ENCODE measurements at regions not wholly inside any gene's neighbourhood (a gene's known extent, or its start where the extent isn't known, plus 50 kb on each side); places are given as distances from the start of the nearest gene placed in this dataset.
"Not testable (repeated sequence)": the region's sequence is repeated elsewhere in the genome, so short reads cannot be mapped to it uniquely, and the experiment has no call there.

GRCh38 chr6:62889240-62889639, 322.0 kb upstream of the FKBP1C start:
- DNase-seq = no peak

GRCh38 chr6:62891065-62891647, 320.1 kb upstream of the FKBP1C start:
- DNase-seq = no peak

GRCh38 chr6:62894114-62894513, 317.2 kb upstream of the FKBP1C start:
- DNase-seq = no peak

- no peak for DNase-seq
Measured at GRCh38 chr6:62903266-62903665, 308.0 kb upstream of the FKBP1C start.

GRCh38 chr6:62904687-62905086, 306.6 kb upstream of the FKBP1C start:
- DNase-seq = no peak

GRCh38 chr6:62914530-62914929, 296.7 kb upstream of the FKBP1C start:
- DNase-seq = no peak

- DNase-seq = no peak
Measured at GRCh38 chr6:62923728-62924127, 287.5 kb upstream of the FKBP1C start.

- no peak for DNase-seq
Measured at GRCh38 chr6:62940848-62941247, 270.4 kb upstream of the FKBP1C start.

GRCh38 chr6:62942000-62942399, 269.3 kb upstream of the FKBP1C start:
- no peak for DNase-seq

GRCh38 chr6:62968834-62969233, 242.4 kb upstream of the FKBP1C start:
- DNase-seq = no peak

- DNase-seq = no peak
Measured at GRCh38 chr6:62971976-62972658, 239.2 kb upstream of the FKBP1C start.

- no peak for DNase-seq
Measured at GRCh38 chr6:62974452-62974851, 236.8 kb upstream of the FKBP1C start.

GRCh38 chr6:62976566-62976965, 234.7 kb upstream of the FKBP1C start:
- no peak for DNase-seq

GRCh38 chr6:62978920-62979319, 232.3 kb upstream of the FKBP1C start:
- no peak for DNase-seq

GRCh38 chr6:62980093-62980492, 231.2 kb upstream of the FKBP1C start:
- DNase-seq = no peak

GRCh38 chr6:62980724-62981123, 230.5 kb upstream of the FKBP1C start:
- DNase-seq = no peak

GRCh38 chr6:62982951-62983350, 228.3 kb upstream of the FKBP1C start:
- no peak for DNase-seq

- DNase-seq = not testable (repeated sequence)
Measured at GRCh38 chr6:62991696-62992095, 219.6 kb upstream of the FKBP1C start.

GRCh38 chr6:62993951-62994350, 217.3 kb upstream of the FKBP1C start:
- no peak for DNase-seq

GRCh38 chr6:62998022-62998421, 213.2 kb upstream of the FKBP1C start:
- no peak for DNase-seq

GRCh38 chr6:62999242-62999641, 212.0 kb upstream of the FKBP1C start:
- DNase-seq = not testable (repeated sequence)

- DNase-seq = peak; percentile 4
Measured at GRCh38 chr6:62999796-63000195, 211.5 kb upstream of the FKBP1C start.

- DNase-seq = not testable (repeated sequence)
Measured at GRCh38 chr6:63006018-63006417, 205.3 kb upstream of the FKBP1C start.

GRCh38 chr6:63010962-63011361, 200.3 kb upstream of the FKBP1C start:
- DNase-seq = not testable (repeated sequence)

GRCh38 chr6:63014290-63014689, 197.0 kb upstream of the FKBP1C start:
- no peak for DNase-seq

Data from fibroblast of skin of right quadriceps (primary cell).